ENCODE measurements at regions not wholly inside any gene's neighbourhood (a gene's known extent, or its start where the extent isn't known, plus 50 kb on each side); places are given as distances from the start of the nearest gene placed in this dataset.

- H3K27ac ChIP-seq (ENCODE audit: low read length), result no peak overlapping the region
- no peaks in the 10 kb centered on the region for H3K36me3 ChIP-seq (ENCODE audit: control insufficient read depth in 2 of 2, insufficient read depth in 2 of 2, low read length in 2 of 2)
- H3K9ac ChIP-seq (ENCODE audit: low read length in 2 of 2), result no peak overlapping the region
- H3K27me3 ChIP-seq (ENCODE audit: control insufficient read depth in 1 of 2, insufficient read depth in 2 of 2, low read length in 2 of 2), result no peaks in the 10 kb centered on the region
- no peaks in the 10 kb centered on the region for H3K4me1 ChIP-seq (ENCODE audit: control insufficient read depth, insufficient read depth, low read length)
- H3K4me3 ChIP-seq (ENCODE audit: low read length in 2 of 2), result no peak overlapping the region
- no peaks in the 10 kb centered on the region for H3K9me3 ChIP-seq (ENCODE audit: control insufficient read depth in 2 of 2, low read length in 2 of 2)
Measured at GRCh38 chr4:23710298-23710697, 179.5 kb downstream of the PPARGC1A start.

GRCh38 chr4:23707652-23708026 is 182.2 kb downstream of the PPARGC1A start:
- H3K4me3 ChIP-seq (ENCODE audit: low read length in 2 of 2), result no peak overlapping the region
- H3K27me3 ChIP-seq (ENCODE audit: control insufficient read depth in 1 of 2, insufficient read depth in 2 of 2, low read length in 2 of 2), result no peaks in the 10 kb centered on the region
- no peaks in the 10 kb centered on the region for H3K4me1 ChIP-seq (ENCODE audit: control insufficient read depth, insufficient read depth, low read length)
- H3K27ac ChIP-seq (ENCODE audit: low read length), result no peak overlapping the region
- no peak overlapping the region for H3K9ac ChIP-seq (ENCODE audit: low read length in 2 of 2)
- H3K9me3 ChIP-seq (ENCODE audit: control insufficient read depth in 2 of 2, low read length in 2 of 2), result peaks cover 3 to 4% of the 10 kb centered on the region in 2 donors
- no peaks in the 10 kb centered on the region for H3K36me3 ChIP-seq (ENCODE audit: control insufficient read depth in 2 of 2, insufficient read depth in 2 of 2, low read length in 2 of 2)

GRCh38 chr4:23706972-23707651 is 182.7 kb downstream of the PPARGC1A start:
- H3K9ac ChIP-seq (ENCODE audit: low read length in 2 of 2), result no peak overlapping the region
- no peak overlapping the region for H3K4me3 ChIP-seq (ENCODE audit: low read length in 2 of 2)
- no peaks in the 10 kb centered on the region for H3K27me3 ChIP-seq (ENCODE audit: control insufficient read depth in 1 of 2, insufficient read depth in 2 of 2, low read length in 2 of 2)
- H3K27ac ChIP-seq (ENCODE audit: low read length), result no peak overlapping the region
- H3K36me3 ChIP-seq (ENCODE audit: control insufficient read depth in 2 of 2, insufficient read depth in 2 of 2, low read length in 2 of 2), result no peaks in the 10 kb centered on the region
- no peaks in the 10 kb centered on the region for H3K4me1 ChIP-seq (ENCODE audit: control insufficient read depth, insufficient read depth, low read length)
- H3K9me3 ChIP-seq (ENCODE audit: control insufficient read depth in 2 of 2, low read length in 2 of 2), result peaks cover 3 to 4% of the 10 kb centered on the region in 2 donors

- no peak overlapping the region for H3K4me3 ChIP-seq (ENCODE audit: low read length in 2 of 2)
Measured at GRCh38 chr4:23700197-23700596, 189.7 kb downstream of the PPARGC1A start.

GRCh38 chr4:23697722-23698121 is 192.1 kb downstream of the PPARGC1A start:
- Histone ChIP-seq H3K27me3 (ENCODE audit: control insufficient read depth in 1 of 2, insufficient read depth in 2 of 2, low read length in 2 of 2) (no peaks in the 10 kb centered on the region), H3K4me1 (ENCODE audit: control insufficient read depth, insufficient read depth, low read length) (no peaks in the 10 kb centered on the region), H3K9ac (ENCODE audit: low read length in 2 of 2) (no peak overlapping the region), H3K27ac (ENCODE audit: low read length) (no peak overlapping the region), H3K36me3 (ENCODE audit: control insufficient read depth in 2 of 2, insufficient read depth in 2 of 2, low read length in 2 of 2) (no peaks in the 10 kb centered on the region), H3K4me3 (ENCODE audit: low read length in 2 of 2) (no peak overlapping the region), H3K9me3 (ENCODE audit: control insufficient read depth in 2 of 2, low read length in 2 of 2) (no peaks in the 10 kb centered on the region)

More at GRCh38 chr4:23700197-23700596, 189.7 kb downstream of the PPARGC1A start:
- Histone ChIP-seq H3K36me3 (ENCODE audit: control insufficient read depth in 2 of 2, insufficient read depth in 2 of 2, low read length in 2 of 2) (no peaks in the 10 kb centered on the region), H3K4me1 (ENCODE audit: control insufficient read depth, insufficient read depth, low read length) (no peaks in the 10 kb centered on the region), H3K9me3 (ENCODE audit: control insufficient read depth in 2 of 2, low read length in 2 of 2) (peaks cover 3 to 4% of the 10 kb centered on the region in 2 donors), H3K27ac (ENCODE audit: low read length) (no peak overlapping the region), H3K9ac (ENCODE audit: low read length in 2 of 2) (no peak overlapping the region), H3K27me3 (ENCODE audit: control insufficient read depth in 1 of 2, insufficient read depth in 2 of 2, low read length in 2 of 2) (no peaks in the 10 kb centered on the region)

- no peaks in the 10 kb centered on the region for H3K9me3 ChIP-seq (ENCODE audit: control insufficient read depth in 2 of 2, low read length in 2 of 2)
- H3K4me1 ChIP-seq (ENCODE audit: control insufficient read depth, insufficient read depth, low read length), result no peaks in the 10 kb centered on the region
- H3K36me3 ChIP-seq (ENCODE audit: control insufficient read depth in 2 of 2, insufficient read depth in 2 of 2, low read length in 2 of 2), result no peaks in the 10 kb centered on the region
- no peak overlapping the region for H3K9ac ChIP-seq (ENCODE audit: low read length in 2 of 2)
- H3K4me3 ChIP-seq (ENCODE audit: low read length in 2 of 2), result no peak overlapping the region
- H3K27me3 ChIP-seq (ENCODE audit: control insufficient read depth in 1 of 2, insufficient read depth in 2 of 2, low read length in 2 of 2), result no peaks in the 10 kb centered on the region
- no peak overlapping the region for H3K27ac ChIP-seq (ENCODE audit: low read length)
Measured at GRCh38 chr4:23697001-23697528, 192.8 kb downstream of the PPARGC1A start.

- Histone ChIP-seq H3K27me3 (ENCODE audit: control insufficient read depth in 1 of 2, insufficient read depth in 2 of 2, low read length in 2 of 2) (no peaks in the 10 kb centered on the region), H3K36me3 (ENCODE audit: control insufficient read depth in 2 of 2, insufficient read depth in 2 of 2, low read length in 2 of 2) (no peaks in the 10 kb centered on the region), H3K4me1 (ENCODE audit: control insufficient read depth, insufficient read depth, low read length) (no peaks in the 10 kb centered on the region), H3K4me3 (ENCODE audit: low read length in 2 of 2) (no peak overlapping the region), H3K27ac (ENCODE audit: low read length) (no peak overlapping the region), H3K9me3 (ENCODE audit: control insufficient read depth in 2 of 2, low read length in 2 of 2) (no peaks in the 10 kb centered on the region), H3K9ac (ENCODE audit: low read length in 2 of 2) (no peak overlapping the region)
Measured at GRCh38 chr4:23686169-23686897, 203.5 kb downstream of the PPARGC1A start.

GRCh38 chr4:23685471-23685870 is 204.4 kb downstream of the PPARGC1A start:
- H3K9ac ChIP-seq (ENCODE audit: low read length in 2 of 2), result no peak overlapping the region
- no peaks in the 10 kb centered on the region for H3K4me1 ChIP-seq (ENCODE audit: control insufficient read depth, insufficient read depth, low read length)
- H3K27me3 ChIP-seq (ENCODE audit: control insufficient read depth in 1 of 2, insufficient read depth in 2 of 2, low read length in 2 of 2), result no peaks in the 10 kb centered on the region
- H3K27ac ChIP-seq (ENCODE audit: low read length), result no peak overlapping the region
- H3K4me3 ChIP-seq (ENCODE audit: low read length in 2 of 2), result no peak overlapping the region
- no peaks in the 10 kb centered on the region for H3K9me3 ChIP-seq (ENCODE audit: control insufficient read depth in 2 of 2, low read length in 2 of 2)
- H3K36me3 ChIP-seq (ENCODE audit: control insufficient read depth in 2 of 2, insufficient read depth in 2 of 2, low read length in 2 of 2), result no peaks in the 10 kb centered on the region

GRCh38 chr4:23680671-23681518 is 209.0 kb downstream of the PPARGC1A start:
- Histone ChIP-seq H3K4me3 (ENCODE audit: low read length in 2 of 2) (no peak overlapping the region), H3K36me3 (ENCODE audit: control insufficient read depth in 2 of 2, insufficient read depth in 2 of 2, low read length in 2 of 2) (no peaks in the 10 kb centered on the region), H3K9me3 (ENCODE audit: control insufficient read depth in 2 of 2, low read length in 2 of 2) (no peaks in the 10 kb centered on the region), H3K27me3 (ENCODE audit: control insufficient read depth in 1 of 2, insufficient read depth in 2 of 2, low read length in 2 of 2) (no peaks in the 10 kb centered on the region), H3K9ac (ENCODE audit: low read length in 2 of 2) (no peak overlapping the region), H3K4me1 (ENCODE audit: control insufficient read depth, insufficient read depth, low read length) (no peaks in the 10 kb centered on the region), H3K27ac (ENCODE audit: low read length) (no peak overlapping the region)

- Histone ChIP-seq H3K4me1 (ENCODE audit: control insufficient read depth, insufficient read depth, low read length) (no peaks in the 10 kb centered on the region), H3K36me3 (ENCODE audit: control insufficient read depth in 2 of 2, insufficient read depth in 2 of 2, low read length in 2 of 2) (no peaks in the 10 kb centered on the region), H3K9ac (ENCODE audit: low read length in 2 of 2) (no peak overlapping the region), H3K4me3 (ENCODE audit: low read length in 2 of 2) (no peak overlapping the region), H3K27me3 (ENCODE audit: control insufficient read depth in 1 of 2, insufficient read depth in 2 of 2, low read length in 2 of 2) (no peaks in the 10 kb centered on the region), H3K9me3 (ENCODE audit: control insufficient read depth in 2 of 2, low read length in 2 of 2) (no peaks in the 10 kb centered on the region), H3K27ac (ENCODE audit: low read length) (no peak overlapping the region)
Measured at GRCh38 chr4:23674694-23675093, 215.2 kb downstream of the PPARGC1A start.

Data from stomach smooth muscle (tissue), 2 donors.